ENCODE measurements at regions not wholly inside any gene's neighbourhood (a gene's known extent, or its start where the extent isn't known, plus 50 kb on each side); places are given as distances from the start of the nearest gene placed in this dataset.
"Not testable (repeated sequence)": the region's sequence is repeated elsewhere in the genome, so short reads cannot be mapped to it uniquely, and the experiment has no call there.

DNA sequence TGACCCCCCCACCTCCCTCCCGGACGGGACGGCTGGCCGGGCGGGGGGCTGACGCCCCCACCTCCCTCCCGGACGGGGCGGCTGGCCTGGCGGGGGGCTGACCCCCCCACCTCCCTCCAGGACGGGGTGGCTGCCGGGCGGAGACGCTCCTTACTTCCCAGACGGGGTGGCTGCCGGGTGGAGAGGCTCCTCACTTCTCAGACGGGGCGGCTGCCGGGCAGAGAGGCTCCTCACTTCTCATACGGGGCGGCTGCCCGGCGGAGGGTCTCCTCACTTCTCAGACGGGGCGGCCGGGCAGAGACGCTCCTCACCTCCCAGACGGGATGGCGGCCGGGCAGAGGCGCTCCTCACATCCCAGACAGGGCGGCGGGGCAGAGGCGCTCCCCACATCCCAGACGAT, 84.7 kb downstream of the OR2B2 start:
- DNase-seq (ENCODE audit: low read depth in 2 of 2, low spot score in 1 of 2) = not testable (repeated sequence)

DNA sequence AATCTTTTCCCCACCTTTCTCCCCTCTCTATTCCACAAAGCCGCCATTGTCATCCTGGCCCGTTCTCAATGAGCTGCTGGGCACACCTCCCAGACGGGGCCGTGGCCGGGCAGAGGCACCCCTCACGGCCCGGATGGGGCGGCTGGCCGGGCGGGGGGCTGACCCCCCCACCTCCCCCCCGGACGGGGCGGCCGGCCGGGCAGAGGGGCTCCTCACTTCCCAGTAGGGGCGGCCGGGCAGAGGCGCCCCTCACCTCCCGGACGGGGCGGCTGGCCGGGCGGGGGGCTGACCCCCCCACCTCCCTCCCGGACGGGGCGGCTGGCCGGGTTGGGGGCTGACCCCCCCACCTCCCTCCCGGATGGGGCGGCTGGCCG, 85.6 kb downstream of the OR2B2 start:
- not testable (repeated sequence) for DNase-seq (ENCODE audit: low read depth in 2 of 2, low spot score in 1 of 2)

DNA sequence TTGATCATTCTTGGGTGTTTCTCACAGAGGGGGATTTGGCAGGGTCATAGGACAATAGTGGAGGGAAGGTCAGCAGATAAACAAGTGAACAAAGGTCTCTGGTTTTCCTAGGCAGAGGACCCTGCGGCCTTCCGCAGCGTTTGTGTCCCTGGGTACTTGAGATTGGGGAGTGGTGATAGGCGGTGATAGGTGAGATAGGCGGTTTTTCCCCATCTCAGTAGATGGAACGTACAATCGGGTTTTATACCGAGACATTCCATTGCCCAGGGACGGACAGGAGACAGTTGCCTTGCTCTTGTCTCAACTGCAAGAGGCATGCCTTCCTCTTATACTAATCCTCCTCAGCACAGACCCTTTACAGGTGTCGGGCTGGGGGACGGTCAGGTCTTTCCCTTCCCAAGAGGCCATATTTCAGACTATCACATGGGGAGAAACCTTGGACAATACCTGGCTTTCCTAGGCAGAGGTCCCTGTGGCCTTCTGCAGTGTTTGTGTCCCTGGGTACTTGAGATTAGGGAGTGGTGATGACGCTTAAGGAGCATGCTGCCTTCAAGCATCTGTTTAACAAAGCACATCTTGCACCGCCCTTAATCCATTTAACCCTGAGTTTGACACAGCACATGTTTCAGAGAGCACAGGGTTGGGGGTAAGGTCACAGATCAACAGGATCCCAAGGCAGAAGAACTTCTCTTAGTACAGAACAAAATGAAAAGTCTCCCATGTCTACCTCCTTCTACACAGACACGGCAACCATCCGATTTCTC, 86.2 kb downstream of the OR2B2 start:
- DNase-seq (ENCODE audit: low read depth in 2 of 2, low spot score in 1 of 2) = not testable (repeated sequence)

DNA sequence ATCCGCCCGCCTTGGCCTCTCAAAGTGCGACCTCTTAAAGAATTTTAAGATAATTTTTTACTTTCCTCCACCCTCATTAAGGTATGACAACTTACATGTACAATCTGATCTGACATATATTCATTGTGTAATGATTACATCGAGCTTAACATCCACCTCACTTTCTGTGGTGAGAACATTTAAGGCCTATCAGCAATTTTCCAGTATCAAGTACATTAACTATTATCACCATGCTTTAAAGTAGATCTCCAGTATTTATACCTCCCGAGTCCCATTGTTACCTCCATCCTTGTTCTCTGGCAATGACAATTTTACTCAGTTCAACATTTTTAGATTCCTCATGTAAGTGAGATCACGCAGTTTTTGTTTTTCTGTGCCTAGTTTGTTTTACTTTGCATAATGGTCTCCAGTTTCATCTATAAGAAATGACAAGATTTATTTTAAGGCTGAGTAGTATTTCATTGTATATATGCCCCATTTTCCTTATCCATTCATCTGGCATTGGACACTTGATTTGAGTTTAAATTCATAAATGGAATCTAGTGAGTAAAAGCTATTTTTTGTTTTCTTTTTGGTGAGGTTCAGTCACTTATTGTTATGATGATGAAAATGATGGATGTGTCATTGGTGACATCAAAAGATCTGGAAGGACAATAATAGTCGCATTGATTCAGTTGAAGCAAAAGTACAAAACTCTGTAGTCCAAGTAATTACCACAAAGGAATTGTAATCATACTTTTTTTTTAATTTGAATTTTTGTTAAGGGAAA, 87.0 kb downstream of the OR2B2 start:
- DNase-seq (ENCODE audit: low read depth in 2 of 2, low spot score in 1 of 2) = no peak

DNA sequence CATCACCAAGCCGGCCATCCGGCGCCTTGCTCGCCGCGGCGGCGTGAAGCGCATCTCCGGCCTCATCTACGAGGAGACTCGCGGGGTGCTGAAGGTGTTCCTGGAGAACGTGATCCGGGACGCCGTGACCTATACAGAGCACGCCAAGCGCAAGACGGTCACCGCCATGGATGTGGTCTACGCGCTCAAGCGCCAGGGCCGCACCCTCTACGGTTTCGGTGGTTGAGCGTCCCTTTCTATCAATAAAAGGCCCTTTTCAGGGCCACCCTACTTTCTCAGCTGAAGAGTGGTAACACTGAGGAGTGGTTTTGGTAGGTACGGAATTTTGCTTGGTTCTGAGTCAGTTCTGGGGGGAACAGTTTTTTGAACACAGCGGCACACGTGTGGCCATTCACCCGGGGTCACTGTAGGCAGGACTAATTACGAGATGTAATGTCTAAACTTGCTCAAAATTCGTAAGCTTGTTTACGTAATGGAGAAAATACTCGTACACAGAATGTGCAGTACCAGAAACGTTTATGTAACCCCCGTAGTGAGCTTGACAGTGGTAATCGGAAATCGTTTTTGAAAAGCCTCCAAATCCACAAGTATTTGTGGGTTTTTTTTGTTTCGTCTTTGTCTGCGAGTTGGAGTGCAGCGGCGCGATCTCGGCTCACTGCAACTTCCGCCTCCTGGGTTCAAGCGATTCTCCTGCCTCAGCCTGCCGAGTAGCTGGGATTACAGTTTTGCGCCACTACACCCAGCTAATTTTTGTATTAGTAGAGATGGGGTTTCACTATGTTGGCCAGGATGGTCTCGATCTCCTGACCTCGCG, 87.8 kb downstream of the OR2B2 start:
- DNase-seq (ENCODE audit: low read depth in 2 of 2, low spot score in 1 of 2) = not testable (repeated sequence)

DNA sequence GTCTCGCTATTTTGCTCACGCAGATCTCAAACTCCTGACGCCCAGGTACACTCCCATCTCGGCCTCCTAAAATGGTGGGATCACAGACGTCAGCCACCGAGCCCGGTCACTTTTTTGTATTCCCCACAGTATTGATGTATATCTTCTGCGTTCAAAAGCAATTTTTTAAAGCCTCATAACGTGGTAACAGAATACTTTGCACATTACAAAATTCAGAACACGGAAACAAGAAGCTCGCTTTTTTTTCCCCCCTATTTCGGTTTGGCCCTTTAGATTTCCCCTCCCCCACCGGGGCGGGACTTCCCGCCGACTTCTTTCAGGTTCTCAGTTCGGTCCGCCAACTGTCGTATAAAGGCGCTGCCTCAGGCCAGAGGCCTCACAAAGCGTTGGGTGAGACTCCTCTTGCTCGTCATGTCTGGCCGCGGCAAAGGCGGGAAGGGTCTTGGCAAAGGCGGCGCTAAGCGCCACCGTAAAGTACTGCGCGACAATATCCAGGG, 88.4 kb downstream of the OR2B2 start:
- not testable (repeated sequence) for DNase-seq (ENCODE audit: low read depth in 2 of 2, low spot score in 1 of 2)

DNA sequence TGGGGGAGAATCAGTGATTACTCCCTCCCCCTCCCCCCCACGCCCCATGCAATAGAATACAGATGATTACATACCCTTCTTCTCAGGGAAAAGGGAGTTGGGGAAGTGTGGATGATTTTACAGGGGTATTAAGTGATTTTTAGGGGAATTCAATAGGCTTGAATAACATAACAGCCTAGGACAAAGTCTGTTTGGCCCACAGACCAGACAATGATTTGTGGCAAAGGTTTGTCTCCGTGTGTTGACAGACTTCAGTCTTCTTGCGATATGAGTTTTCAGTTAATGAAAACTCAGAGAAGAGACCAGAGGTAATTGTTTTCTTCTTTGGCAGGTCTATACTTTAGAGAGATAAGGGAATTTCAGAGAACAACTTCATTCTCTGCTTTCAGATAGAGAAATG, 95.3 kb downstream of the OR2B2 start:
- no peak for DNase-seq (ENCODE audit: low read depth in 2 of 2, low spot score in 1 of 2)

DNA sequence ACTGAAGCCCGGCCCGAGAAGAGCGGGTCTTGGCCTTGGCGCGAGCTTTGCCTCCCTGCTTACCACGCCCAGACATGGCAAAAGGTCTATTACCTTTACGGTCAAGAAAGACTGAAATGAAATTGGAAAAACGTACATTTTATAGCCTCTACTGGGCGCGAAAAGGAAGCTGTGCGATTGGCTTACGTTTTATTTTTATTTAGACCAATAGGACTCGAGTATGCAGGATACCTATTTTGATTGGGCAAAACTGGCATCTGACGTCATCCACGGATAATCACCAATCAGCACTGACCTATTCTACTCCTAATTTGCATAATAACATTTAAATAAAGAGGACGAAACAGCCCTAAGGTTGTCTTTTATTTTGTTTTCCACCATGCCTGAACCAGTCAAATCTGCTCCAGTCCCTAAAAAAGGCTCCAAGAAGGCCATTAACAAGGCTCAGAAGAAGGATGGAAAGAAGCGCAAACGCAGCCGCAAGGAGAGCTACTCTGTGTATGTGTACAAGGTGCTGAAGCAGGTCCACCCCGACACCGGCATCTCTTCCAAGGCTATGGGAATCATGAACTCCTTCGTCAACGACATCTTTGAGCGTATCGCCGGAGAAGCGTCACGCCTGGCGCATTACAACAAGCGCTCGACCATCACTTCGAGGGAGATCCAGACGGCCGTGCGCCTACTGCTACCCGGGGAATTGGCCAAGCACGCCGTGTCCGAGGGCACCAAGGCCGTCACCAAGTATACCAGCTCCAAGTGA, 97.4 kb downstream of the OR2B2 start:
- DNase-seq (ENCODE audit: low read depth in 2 of 2, low spot score in 1 of 2) = no peak

DNA sequence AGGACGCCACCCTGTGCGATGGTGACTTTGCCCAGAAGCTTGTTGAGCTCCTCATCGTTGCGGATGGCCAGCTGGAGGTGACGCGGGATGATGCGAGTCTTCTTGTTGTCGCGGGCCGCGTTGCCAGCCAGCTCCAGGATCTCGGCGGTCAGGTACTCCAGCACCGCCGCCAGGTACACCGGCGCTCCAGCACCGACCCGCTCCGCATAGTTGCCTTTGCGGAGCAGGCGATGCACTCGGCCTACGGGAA, 97.9 kb downstream of the OR2B2 start:
- not testable (repeated sequence) for DNase-seq (ENCODE audit: low read depth in 2 of 2, low spot score in 1 of 2)

DNA sequence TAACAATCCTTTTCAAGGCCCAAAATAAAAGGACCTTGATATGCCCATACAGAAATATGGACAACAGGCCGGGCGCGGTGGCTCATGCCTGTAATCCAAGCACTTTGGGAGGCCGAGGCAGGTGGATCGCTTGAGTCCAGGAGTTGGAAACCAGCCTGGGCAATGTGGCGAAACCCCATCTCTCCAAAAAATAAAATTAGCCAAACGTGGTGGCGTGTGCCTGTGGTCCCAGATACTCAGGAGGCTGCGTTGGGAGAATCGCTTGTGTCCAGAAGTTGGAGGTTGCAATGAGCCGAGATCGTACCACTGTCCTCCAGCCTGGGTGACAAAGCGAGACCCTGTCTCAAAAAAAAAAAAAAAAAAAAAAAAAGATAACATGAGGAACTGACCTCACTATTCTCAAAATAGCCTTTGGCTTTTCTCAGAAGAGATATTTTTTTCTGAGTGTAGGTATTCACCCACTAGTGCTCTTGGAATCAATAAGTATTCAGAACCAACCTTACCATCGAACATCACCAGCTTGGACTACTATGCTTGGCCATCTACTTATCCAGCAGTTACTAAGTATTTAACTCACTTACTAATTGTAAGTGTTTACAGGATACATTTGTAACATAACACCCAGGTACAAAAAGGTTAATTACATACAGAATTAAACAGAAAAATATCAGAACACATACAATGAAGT, 99.2 kb downstream of the OR2B2 start:
- no peak for DNase-seq (ENCODE audit: low read depth in 2 of 2, low spot score in 1 of 2)

DNA sequence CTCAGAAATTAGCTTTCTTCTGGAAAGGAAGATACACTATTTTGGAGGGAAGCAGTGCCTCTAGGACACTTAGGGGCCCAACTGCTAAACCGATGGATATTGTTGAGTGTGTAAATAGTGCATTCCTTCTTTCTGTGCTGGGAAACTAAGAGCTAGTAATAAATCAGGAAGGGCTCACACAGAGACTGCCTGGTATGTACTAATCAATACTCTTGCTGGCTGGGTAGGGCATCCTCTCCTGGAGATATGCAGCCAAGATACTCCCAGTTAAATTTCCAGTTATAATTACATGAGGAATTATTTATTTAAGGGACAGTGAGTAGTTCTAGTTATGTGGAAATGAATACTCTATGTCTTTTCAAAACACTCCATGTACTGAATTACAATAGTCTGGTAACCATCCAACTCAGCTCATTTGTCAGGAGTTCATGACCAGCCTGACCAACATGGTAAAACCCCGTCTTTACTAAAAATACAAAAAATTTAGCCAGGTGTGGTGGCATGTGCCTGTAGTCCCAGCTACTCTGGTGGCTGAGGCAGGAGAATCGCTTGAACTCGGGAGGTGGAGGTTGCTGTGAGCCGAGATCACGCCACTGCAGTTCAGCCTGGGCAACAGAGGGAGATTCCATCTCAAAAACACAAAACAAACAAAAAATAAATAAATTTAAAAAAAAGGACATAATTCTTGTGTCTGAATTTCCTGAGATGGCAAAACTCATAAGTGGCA, 100.0 kb downstream of the OR2B2 start:
- DNase-seq (ENCODE audit: low read depth in 2 of 2, low spot score in 1 of 2) = no peak

DNA sequence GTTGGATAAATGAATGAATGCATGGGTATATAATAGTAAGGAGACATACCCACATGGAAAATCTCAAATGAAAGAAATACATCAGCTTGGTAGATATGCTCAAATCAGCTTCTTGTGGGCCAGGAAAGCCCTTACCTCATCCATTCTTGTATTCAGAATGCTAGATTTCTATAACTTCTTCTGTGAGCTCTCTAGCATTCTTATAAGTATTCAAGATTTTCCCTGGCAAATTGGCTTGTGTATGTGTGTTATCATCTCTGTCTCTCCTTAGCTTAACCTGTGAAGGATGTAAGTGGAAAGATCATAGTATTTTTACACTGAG, 100.8 kb downstream of the OR2B2 start:
- no peak for DNase-seq (ENCODE audit: low read depth in 2 of 2, low spot score in 1 of 2)

DNA sequence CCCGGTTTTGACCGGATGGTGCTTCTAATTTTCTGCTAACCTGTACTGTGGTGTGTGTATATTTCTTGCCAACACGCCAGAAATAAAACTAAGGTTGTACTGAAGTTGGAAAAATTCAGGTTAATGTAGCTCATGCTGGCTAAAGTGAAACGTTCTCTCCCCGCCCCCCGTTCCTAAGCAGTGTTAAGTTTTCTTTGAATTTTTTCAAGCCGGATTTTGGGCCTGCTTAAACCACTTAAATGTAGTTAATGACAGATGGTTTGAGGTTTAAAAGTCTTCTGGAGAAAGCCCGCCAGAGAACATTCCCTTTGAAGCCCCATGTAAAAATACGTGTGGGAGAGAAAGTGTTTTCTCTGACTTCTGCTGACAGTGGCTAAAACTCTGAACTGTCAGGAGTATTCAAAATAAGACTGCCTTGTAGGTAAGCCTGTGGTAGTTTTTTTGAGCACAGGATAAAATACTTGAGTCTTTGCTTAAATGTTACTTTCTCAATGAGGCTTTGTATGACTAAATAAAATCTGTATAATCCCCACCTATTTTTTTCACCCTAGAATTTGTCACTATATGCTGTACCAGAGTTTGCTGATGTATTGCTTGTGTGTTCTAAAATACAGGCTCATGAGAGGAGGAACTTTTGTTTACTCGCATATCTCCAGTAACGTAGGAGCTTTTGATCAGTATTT, 101.3 kb downstream of the OR2B2 start:
- no peak for DNase-seq (ENCODE audit: low read depth in 2 of 2, low spot score in 1 of 2)

DNA sequence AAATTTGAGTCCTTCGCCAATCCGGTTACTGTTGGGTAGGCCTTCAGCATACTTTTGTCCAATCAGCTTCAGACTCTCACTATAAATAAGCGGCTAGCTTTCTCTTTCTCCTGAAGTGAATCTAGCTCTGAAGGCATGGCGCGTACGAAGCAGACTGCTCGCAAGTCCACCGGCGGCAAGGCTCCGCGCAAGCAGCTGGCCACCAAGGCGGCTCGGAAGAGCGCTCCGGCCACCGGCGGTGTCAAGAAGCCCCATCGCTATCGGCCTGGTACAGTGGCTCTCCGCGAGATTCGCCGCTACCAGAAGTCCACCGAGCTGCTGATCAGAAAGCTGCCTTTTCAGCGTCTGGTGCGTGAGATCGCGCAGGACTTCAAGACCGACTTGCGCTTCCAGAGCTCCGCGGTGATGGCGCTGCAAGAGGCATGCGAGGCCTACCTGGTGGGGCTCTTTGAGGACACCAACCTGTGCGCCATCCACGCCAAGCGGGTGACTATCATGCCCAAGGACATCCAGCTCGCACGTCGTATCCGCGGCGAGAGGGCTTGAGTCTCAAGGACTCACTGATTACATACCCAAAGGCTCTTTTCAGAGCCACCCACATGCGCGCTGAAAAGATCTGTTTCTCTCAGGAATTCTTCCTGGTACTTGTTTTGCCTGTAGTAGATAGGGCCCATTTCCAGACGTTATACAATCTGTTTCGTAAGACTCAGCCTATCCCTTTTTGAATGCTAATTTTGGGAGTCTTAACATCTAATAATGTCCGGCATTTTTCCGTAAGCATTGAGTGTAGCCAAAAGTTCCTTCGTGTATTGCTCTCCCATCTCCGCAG, 102.0 kb downstream of the OR2B2 start:
- DNase-seq (ENCODE audit: low read depth in 2 of 2, low spot score in 1 of 2) = peak in 1 of 2 donors; percentile 41

DNA sequence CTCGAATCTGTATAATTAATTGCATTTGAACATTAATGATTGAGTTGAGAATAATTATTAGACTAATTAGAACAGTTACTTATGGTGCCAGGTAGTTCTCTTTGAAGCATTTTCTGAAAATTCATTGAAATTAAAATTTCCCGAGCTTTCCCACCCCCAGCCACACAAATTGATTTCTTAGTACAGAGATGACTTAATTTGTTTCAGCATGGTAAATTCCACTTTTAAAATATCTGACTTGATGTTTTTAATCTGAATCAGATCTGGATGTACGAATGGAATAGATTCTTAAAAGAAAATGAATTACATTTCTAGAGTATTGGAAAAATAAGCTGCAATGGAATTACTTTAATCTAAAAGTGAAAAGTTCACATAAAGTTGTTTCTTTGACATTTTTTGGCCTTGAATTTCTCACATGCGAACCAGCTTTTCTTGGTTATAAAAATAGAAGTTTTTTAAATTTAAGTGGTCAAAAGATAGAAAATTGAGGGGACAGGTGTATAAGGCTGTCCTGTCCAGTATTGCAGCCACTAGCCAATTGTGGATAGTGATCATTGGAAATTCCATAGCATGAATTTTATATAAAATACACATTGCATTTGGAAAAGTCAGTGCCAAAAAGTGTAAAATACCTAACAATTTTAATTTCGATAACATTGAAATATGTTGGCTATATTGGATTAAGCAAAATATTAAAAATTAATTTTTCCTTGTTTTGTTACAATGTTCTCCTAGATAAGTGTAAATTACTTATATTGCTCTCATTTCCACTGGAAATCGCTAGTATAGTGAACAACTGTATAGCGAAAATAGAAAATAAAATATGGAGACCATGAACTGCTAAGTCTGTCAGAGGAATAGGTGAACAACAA, 102.9 kb downstream of the OR2B2 start:
- DNase-seq (ENCODE audit: low read depth in 2 of 2, low spot score in 1 of 2) = no peak

DNA sequence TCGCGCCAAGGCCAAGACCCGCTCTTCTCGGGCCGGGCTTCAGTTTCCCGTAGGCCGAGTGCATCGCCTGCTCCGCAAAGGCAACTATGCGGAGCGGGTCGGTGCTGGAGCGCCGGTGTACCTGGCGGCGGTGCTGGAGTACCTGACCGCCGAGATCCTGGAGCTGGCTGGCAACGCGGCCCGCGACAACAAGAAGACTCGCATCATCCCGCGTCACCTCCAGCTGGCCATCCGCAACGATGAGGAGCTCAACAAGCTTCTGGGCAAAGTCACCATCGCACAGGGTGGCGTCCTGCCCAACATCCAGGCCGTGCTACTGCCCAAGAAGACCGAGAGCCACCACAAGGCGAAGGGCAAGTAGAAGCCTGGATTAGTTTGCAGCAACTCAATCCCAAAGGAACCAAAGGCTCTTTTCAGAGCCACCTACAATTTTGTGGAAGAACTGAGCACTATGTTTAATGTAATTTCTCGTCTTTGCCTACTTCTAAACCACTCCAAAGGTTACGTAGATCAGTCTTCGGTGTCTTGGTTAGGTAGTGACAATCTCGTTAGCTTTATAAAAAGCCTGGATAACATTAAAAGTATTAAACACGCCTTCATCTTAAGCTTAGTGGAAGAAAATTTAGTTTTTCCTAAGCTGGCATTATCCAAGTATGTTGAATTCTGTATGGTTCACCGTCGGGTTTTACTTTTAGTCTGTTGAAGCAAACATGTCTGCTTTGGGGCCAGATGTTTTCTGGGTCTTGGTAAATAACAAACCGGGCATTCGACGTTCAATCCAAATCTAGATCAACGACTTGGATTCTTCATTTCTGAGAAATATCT, 103.7 kb downstream of the OR2B2 start:
- not testable (repeated sequence) for DNase-seq (ENCODE audit: low read depth in 2 of 2, low spot score in 1 of 2)

Measured in stimulated activated CD8-positive, alpha-beta memory T cell treated with anti-CD3 and anti-CD28 coated beads, Interleukin-4, amount 100 ng/mL, for 4 hours (primary cell).